PC-3 (cell line): ENCODE measurements at regions not wholly inside any gene's neighbourhood (a gene's known extent, or its start where the extent isn't known, plus 50 kb on each side); places are given as distances from the start of the nearest gene placed in this dataset.
A peak's percentile ranks its signal among the peaks of the same experiment; 100 is the strongest.

Source experiments
- ATAC-seq: fragments of 200-7000 bp; cut with Tn5 transposase; 2 replicates; pipeline ENCODE4 v1.9.1; 2020; ENCODE audit warnings: mild to moderate bottlenecking, moderate library complexity
- BruUV-seq: library from RNA; stranded (reverse); fragments of 400-500 nt; replicated peaks from 2 replicates; lab custom pipeline; 2021; lab: Mats Ljungman, UMichigan
- CTCF ChIA-PET: fragments of 300-600 bp; sonication (Branson Sonifier 250); formaldehyde crosslinking; loops from one replicate; lab custom pipeline; 2022; ENCODE audit warnings: antibody characterized with exemption; lab: Charles Lee
- POLR2A ChIA-PET: fragments of 300-600 bp; sonication (Branson Sonifier 250); formaldehyde crosslinking; loops from one replicate; lab custom pipeline; 2022; ENCODE audit warnings: antibody characterized with exemption; ENCODE audit not compliant: unreplicated experiment; lab: Charles Lee
- DNase-seq: peaks from one replicate; pipeline ENCODE4 v3.0.0-alpha.2; 2015
- H2AFZ ChIP-seq: fragments of 300-600 bp; sonication (generic); 2 replicates; pipeline ENCODE4 v1.6.0; 2016; ENCODE audit warnings: antibody characterized with exemption, low read length
- H3F3A ChIP-seq: fragments of 300-600 bp; sonication (generic); one replicate; pipeline ENCODE4 v1.6.0; 2017; ENCODE audit warnings: antibody characterized with exemption, low read length, control low read depth, mild to moderate bottlenecking; ENCODE audit not compliant: unreplicated experiment
- H3K27ac ChIP-seq: fragments of 300-600 bp; sonication (generic); 2 replicates; pipeline ENCODE4 v1.5.1; 2016; ENCODE audit warnings: mild to moderate bottlenecking, low read length
- H3K27me3 ChIP-seq: fragments of 300-600 bp; sonication (generic); 2 replicates; pipeline ENCODE4 v1.6.1; 2016; ENCODE audit warnings: low read length, mixed read lengths
- H3K36me3 ChIP-seq: fragments of 300-600 bp; sonication (generic); 2 replicates; pipeline ENCODE4 v1.6.1; 2016; ENCODE audit warnings: low read depth, mixed run types, low read length, mixed read lengths
- H3K4me1 ChIP-seq: fragments of 300-600 bp; sonication (generic); 2 replicates; pipeline ENCODE4 v1.5.1; 2016; ENCODE audit warnings: low read length; ENCODE audit not compliant: insufficient read depth
- H3K4me2 ChIP-seq: fragments of 300-600 bp; sonication (generic); 2 replicates; pipeline ENCODE4 v1.6.0; 2016; ENCODE audit warnings: low read length
- H3K4me3 ChIP-seq: fragments of 300-600 bp; sonication (generic); 2 replicates; pipeline ENCODE4 v1.5.1; 2016; ENCODE audit warnings: mild to moderate bottlenecking, low read length, mixed read lengths
- H3K79me2 ChIP-seq: fragments of 300-600 bp; sonication (generic); 2 replicates; pipeline ENCODE4 v1.6.1; 2017; ENCODE audit warnings: low read length, mixed read lengths
- H3K9ac ChIP-seq: fragments of 300-600 bp; sonication (generic); 2 replicates; pipeline ENCODE4 v1.6.0; 2016; ENCODE audit warnings: mild to moderate bottlenecking, low read length
- H3K9me2 ChIP-seq: fragments of 300-600 bp; sonication (generic); replicated peaks from 2 replicates; pipeline ENCODE4 v1.6.1; 2016; ENCODE audit warnings: mixed run types, low read length, mixed read lengths
- H3K9me3 ChIP-seq: fragments of 300-600 bp; sonication (generic); 2 replicates; pipeline ENCODE4 v1.6.1; 2016; ENCODE audit warnings: low read length, mixed read lengths
- H4K20me1 ChIP-seq: fragments of 300-600 bp; sonication (generic); 2 replicates; pipeline ENCODE4 v1.6.1; 2016; ENCODE audit warnings: low read length, mixed read lengths
- CTCF ChIP-seq: fragments of 300-600 bp; sonication (generic); conservative IDR thresholded peaks from 2 replicates; pipeline ENCODE4 v1.5.1; 2017; ENCODE audit warnings: antibody characterized with exemption, low read depth, mild to moderate bottlenecking, low read length
- EZH2 ChIP-seq: fragments of 300-600 bp; sonication (generic); IDR thresholded peaks from one replicate; pipeline ENCODE4 v1.6.1; 2017; ENCODE audit warnings: antibody characterized with exemption, mild to moderate bottlenecking, low read length; ENCODE audit not compliant: unreplicated experiment
- EZH2phosphoT487 ChIP-seq: fragments of 300-600 bp; sonication (generic); IDR thresholded peaks from 2 replicates; pipeline ENCODE4 v1.6.1; 2018; ENCODE audit warnings: mild to moderate bottlenecking, antibody characterized with exemption, low read length, borderline replicate concordance
- intact Hi-C: fragments of 100-400 bp; cut with micrococcal nuclease; formaldehyde crosslinking; loops from 2 replicates; pipeline ENCODE4 v1.9.0; 2023

GRCh38 chr14:80146941-80147340 is 64.4 kb downstream of the DIO2 start:
- peaks cover 10% of the 10 kb centered on the region for H3K4me1 ChIP-seq
- no peak overlapping the region for H3K27ac ChIP-seq
- no peaks in the 10 kb centered on the region for H4K20me1 ChIP-seq
- no peaks in the 10 kb centered on the region for H3K9me3 ChIP-seq
- ATAC-seq = no peak
- no peak overlapping the region for H3K4me2 ChIP-seq
- H3K36me3 ChIP-seq = no peaks in the 10 kb centered on the region
- H3K79me2 ChIP-seq = no peaks in the 10 kb centered on the region
- TF ChIP-seq CTCF (no peak), EZH2 (no peak), EZH2phosphoT487 (no peak)
- H3K4me3 ChIP-seq = no peak overlapping the region
- intact Hi-C loops = no loop called here
- ChIA-PET CTCF (no interaction called here), POLR2A (no interaction called here)
- no peaks in the 10 kb centered on the region for H3K27me3 ChIP-seq
- H3K9me2 ChIP-seq = no peaks in the 10 kb centered on the region
- no peak overlapping the region for H2AFZ ChIP-seq
- H3F3A ChIP-seq = no peaks in the 10 kb centered on the region
- BruUV-seq = no TSS peak
- peak; percentile 13 for DNase-seq
- no peak overlapping the region for H3K9ac ChIP-seq

GRCh38 chr14:80136358-80136757 is 74.9 kb downstream of the DIO2 start:
- Histone ChIP-seq H3K9me2 (0 out of 2 replicates have a peak, but pooled peaks cover 2% of the 10 kb centered on the region), H3K9me3 (peaks cover 16% of the 10 kb centered on the region), H2AFZ (no peak overlapping the region), H3K79me2 (no peaks in the 10 kb centered on the region), H3K9ac (peak overlapping the region; percentile 62; the same call in 1 of the 2 replicates), H3F3A (peaks cover 8% of the 10 kb centered on the region), H3K36me3 (peaks cover 6% of the 10 kb centered on the region; the same call in 1 of the 2 replicates), H3K4me2 (peak overlapping the region; percentile 43), H4K20me1 (no peaks in the 10 kb centered on the region), H3K4me3 (no peak overlapping the region; the same call in 1 of the 2 replicates), H3K27ac (peak overlapping the region; percentile 96), H3K4me1 (peaks cover 15% of the 10 kb centered on the region), H3K27me3 (no peaks in the 10 kb centered on the region)
- TF ChIP-seq CTCF (no peak), EZH2phosphoT487 (no peak), EZH2 (no peak)
- CTCF ChIA-PET = no interaction called here
- intact Hi-C loops = no loop called here
- DNase-seq = peak; percentile 61
- BruUV-seq = no TSS peak
- ATAC-seq = no peak
- POLR2A ChIA-PET = no interaction called here

GRCh38 chr14:80135305-80136088 is 75.8 kb downstream of the DIO2 start:
- Histone ChIP-seq H3K79me2 (no peaks in the 10 kb centered on the region), H3K36me3 (peaks cover 6% of the 10 kb centered on the region; the same call in 1 of the 2 replicates), H3K27ac (peak overlapping the region; percentile 96), H3K4me2 (peak overlapping the region; percentile 43), H3K4me1 (peaks cover 15% of the 10 kb centered on the region), H4K20me1 (no peaks in the 10 kb centered on the region), H3K4me3 (no peak overlapping the region), H3K9me2 (no peaks in the 10 kb centered on the region), H2AFZ (0 out of 2 replicates have a peak overlapping the region, but pooled peaks have one; percentile 8), H3F3A (peaks cover 8% of the 10 kb centered on the region), H3K9ac (peak overlapping the region; percentile 62), H3K9me3 (peaks cover 16% of the 10 kb centered on the region), H3K27me3 (no peaks in the 10 kb centered on the region)
- ATAC-seq (peak; percentile 94), DNase-seq (peak; percentile 77)
- CTCF ChIA-PET = no interaction called here
- intact Hi-C loops = no loop called here
- TF ChIP-seq CTCF (no peak), EZH2 (no peak), EZH2phosphoT487 (no peak)
- BruUV-seq = no TSS peak
- POLR2A ChIA-PET = no interaction called here
